ENCODE measurements at regions not wholly inside any gene's neighbourhood (a gene's known extent, or its start where the extent isn't known, plus 50 kb on each side); places are given as distances from the start of the nearest gene placed in this dataset.

- TF ChIP-seq FOXM1 (IDR thresholded peaks at IDR 0.05; ENCODE audit: borderline replicate concordance) = no peak
- TF ChIP-seq TARDBP (IDR thresholded peaks at IDR 0.05) = no peak
- TF ChIP-seq SP1 (IDR thresholded peaks at IDR 0.05) = no peak
- no peak for TF ChIP-seq BHLHE40 (IDR thresholded peaks at IDR 0.05; ENCODE audit: borderline replicate concordance)
- no peak for TF ChIP-seq PKNOX1 (IDR thresholded peaks at IDR 0.05)
- no peak for TF ChIP-seq ZNF384 (IDR thresholded peaks at IDR 0.05)
- no peak for TF ChIP-seq FOXA1 (IDR thresholded peaks at IDR 0.05)
- no peak for TF ChIP-seq CTBP1 (IDR thresholded peaks at IDR 0.05; ENCODE audit: borderline replicate concordance)
- TF ChIP-seq SUZ12 (IDR thresholded peaks at IDR 0.05) = no peak
- TF ChIP-seq ARNT (IDR thresholded peaks at IDR 0.05) = no peak
- TF ChIP-seq NFRKB (IDR thresholded peaks at IDR 0.05) = no peak
- TF ChIP-seq LEF1 (IDR thresholded peaks at IDR 0.05; ENCODE audit: borderline replicate concordance) = no peak
- TF ChIP-seq HDGF (IDR thresholded peaks at IDR 0.05; ENCODE audit: borderline replicate concordance) = no peak
- TF ChIP-seq ELF4 (IDR thresholded peaks at IDR 0.05) = no peak
Observed at GRCh38 chr3:45312836-45313493, 75.4 kb upstream of the LARS2 start.
